Spleen (tissue), 3 donors: ENCODE measurements at regions not wholly inside any gene's neighbourhood (a gene's known extent, or its start where the extent isn't known, plus 50 kb on each side); places are given as distances from the start of the nearest gene placed in this dataset.

Experiments
- POLR2A ChIP-seq, 3 donors: fragments of 450-650 bp; IDR thresholded peaks; one replicate each; pipeline ENCODE4 v1.5.1; 2017; ENCODE audit warnings: antibody characterized with exemption in 3 of 3, mild to moderate bottlenecking in 1 of 3
- POLR2AphosphoS5 ChIP-seq, 3 donors: sonication (generic); formaldehyde crosslinking; IDR thresholded peaks; one replicate each; pipeline ENCODE4 v1.5.1; 2017; ENCODE audit warnings: antibody characterized with exemption in 3 of 3

DNA sequence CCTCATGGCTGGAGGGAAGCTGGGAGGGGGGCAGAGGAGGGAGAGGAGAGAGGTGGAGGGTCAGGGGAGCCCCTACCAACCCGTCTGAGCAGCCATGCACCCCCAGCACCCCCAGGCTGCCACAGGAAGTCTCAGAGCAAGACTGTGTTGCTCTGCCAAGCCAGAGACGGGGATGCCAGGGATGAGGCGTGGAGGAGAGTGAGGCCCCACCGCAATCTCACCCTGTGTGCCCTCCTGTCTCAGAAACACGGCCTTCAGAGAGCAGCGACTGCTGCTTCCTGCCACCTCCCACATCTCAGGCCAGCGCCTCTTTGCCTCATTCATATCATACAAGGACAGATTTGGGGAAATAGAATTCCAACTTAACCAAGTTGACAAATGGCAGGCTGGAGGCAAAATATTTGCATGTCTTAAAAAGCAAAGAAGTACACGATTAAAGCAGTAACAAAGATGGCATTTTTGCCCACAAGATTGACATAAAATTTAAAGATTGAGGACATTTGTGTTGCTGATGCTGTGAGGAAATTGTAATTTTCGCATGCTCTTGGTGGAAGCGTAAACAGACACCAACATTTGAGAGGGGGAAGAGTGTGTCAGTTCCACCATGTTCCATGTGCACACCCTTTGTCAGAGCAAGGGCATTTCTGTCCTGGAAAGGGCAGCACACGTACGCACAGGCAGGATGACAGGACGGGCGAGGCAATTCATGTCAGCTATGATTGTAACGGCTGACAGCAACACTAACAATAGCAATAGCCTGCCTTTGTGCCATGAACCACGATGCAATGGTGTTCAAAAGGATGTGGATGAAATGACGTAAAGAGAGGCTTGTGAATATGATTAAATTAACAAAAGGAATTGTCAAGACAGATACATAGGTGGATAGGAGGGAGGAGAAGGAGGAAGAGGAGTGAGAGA lies 59.0 kb upstream of the BACE2 start:
- TF ChIP-seq POLR2AphosphoS5 (IDR thresholded peaks at IDR 0.05), result no peak
- no peak for TF ChIP-seq POLR2A (IDR thresholded peaks at IDR 0.05)
